ENCODE measurements at regions not wholly inside any gene's neighbourhood (a gene's known extent, or its start where the extent isn't known, plus 50 kb on each side); places are given as distances from the start of the nearest gene placed in this dataset.
A peak's percentile ranks its signal among the peaks of the same experiment; 100 is the strongest.

DNA sequence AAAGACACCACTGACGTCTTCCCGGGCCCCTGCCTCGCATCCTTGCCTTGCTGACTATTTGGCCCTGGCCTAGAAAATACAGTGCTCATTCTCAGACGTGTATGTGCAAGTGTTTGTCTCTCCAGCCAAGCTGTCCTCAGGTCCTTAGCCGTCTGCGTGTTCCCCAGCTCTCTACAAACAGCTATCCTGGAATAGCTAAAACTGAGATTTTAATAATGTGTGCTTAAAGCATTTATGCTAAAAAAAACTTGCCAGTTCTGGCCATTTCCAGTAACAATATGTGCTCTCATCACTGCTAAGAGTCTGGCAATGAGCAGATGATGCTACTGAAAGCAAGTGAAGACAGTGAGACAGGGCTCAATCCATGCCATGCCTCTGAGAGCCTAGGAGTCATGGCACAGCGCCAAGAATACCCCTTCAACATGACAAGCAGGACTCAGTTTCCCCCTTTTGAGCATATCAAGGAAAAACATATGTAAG, 55.7 kb downstream of the IRF2BP2 start:
- no peak for ATAC-seq (ENCODE audit: poor library complexity)
- DNase-seq = no peak
- intact Hi-C loops (cut with DNase I) = no loop called here

DNA sequence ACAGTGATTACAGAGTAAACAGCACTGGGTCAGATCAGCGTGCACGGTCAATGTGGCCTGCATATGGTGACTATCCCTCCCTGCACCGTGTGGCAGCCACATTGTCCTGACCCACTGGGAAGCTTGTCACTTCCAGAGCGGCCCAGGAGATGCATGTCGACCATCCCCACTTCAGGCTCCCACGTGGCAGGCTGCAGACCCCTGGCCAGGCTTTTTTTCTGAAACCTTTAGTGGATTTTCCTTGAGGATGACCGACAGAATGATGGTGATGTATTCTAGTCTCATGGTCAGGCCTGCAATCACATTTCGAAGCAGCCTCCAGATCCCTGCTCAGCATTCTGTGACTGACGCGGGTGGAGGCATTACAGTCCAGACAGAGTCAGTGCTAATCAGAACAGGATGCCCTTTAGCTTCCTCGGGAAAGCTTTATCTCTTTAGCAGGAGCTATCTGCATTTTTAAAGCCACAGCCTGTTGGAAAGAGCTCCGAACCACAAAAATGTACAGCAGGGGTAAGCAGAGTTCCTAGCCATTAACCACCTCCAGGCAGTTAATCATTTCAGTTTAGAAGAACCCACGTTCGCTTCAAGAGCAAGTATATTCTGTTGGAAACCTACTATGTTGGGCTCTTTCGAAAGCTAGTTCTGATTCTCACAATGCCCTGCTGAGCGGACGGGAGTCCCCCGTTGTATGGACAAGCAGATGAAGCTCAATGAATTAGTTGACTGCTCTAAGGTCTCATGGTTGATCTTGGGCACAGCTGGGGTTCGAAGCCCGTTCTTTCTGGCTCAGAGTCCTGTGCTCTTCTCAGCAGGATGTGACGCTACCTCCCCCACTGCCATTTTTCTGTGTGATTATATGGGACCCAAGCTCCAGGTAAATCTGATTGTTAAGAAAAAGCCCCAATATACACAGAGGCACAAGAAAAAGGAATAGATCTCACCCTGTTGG, 56.5 kb downstream of the IRF2BP2 start:
- DNase-seq = no peak
- peak; percentile 72 for ATAC-seq (ENCODE audit: poor library complexity)
- intact Hi-C loops (cut with DNase I) = no loop called here

DNA sequence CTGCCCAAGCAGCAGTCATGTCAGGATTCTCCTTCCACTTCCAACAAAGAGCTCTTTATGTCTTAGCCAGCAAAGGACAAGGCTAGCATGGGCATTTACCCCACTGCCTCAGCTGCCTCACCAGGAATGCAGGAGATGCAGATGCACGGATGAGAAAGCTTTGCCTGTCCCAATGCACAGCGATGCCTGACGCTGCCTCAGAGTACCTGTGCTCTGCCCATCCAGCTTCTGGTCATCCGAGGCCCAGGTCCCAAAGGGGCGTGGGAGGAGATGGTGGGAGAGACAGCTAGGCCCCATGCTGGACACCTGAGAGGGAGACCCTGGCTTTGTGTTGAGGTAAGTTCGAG, 59.0 kb downstream of the IRF2BP2 start:
- ATAC-seq (ENCODE audit: poor library complexity) (no peak), DNase-seq (no peak)
- intact Hi-C loops (cut with DNase I) = no loop called here

DNA sequence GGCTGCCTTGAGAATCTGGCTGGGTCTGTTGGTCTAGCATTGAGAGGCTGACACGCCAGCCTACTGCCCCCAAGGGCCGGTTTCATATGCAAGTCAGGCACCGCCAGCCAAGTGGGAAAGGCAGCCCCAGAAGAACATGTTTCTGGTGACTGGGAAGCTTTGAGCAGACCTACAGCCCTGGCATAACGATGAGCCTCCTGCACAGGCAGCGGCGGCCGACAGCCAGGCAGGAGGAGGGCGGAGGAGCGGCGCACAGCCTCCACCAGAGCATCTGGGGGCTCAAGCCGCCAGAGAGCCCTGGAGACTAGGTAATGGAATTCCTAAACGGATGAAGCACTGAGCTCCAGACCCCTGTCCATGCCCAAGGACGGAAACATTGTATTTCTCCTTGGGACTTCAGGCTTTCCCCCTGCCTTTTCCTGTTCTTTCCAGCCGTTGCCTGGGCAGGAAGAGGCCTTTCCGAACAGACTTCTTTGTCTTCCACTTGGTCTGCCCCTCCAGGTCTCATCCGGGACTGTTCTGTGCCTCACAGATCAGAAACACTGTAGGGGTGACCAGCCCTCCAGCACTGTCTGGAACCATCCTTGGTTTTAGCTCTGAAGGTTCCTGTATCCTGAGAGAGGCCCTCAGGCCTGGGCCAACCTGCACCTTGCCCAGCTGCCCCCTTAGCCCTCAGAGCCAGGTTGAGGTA, 59.5 kb downstream of the IRF2BP2 start:
- intact Hi-C loops (cut with DNase I) = no loop called here
- ATAC-seq (ENCODE audit: poor library complexity) (no peak), DNase-seq (no peak)

DNA sequence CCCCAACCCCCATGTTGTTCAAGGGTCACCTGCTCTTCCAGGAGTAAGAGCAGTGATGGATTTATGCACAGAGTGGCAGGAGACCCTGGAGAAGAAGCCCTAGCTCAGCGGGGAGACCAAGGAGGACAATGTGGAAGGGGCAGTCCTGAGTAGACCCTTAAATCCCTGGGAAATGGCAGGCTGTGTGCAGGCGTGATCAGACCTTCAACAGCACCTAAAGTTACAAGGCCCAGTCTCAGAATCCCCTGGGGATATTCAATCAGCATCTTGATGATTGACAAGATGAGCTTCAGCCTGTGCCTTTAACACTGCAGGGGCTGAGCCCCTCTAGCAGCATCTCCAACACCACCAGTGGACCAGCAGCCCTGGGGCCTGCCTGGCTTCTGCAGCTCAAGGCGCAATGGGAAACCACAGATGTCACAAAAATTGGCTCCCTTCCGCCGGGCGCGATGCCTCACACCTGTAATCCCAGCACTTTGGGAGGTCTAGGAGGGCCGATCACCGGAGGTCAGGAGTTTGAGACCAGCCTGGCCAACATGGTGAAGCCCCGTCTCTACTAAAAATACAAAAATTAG, 60.4 kb downstream of the IRF2BP2 start:
- ATAC-seq (ENCODE audit: poor library complexity) (no peak), DNase-seq (no peak)
- intact Hi-C loops (cut with DNase I) = no loop called here

DNA sequence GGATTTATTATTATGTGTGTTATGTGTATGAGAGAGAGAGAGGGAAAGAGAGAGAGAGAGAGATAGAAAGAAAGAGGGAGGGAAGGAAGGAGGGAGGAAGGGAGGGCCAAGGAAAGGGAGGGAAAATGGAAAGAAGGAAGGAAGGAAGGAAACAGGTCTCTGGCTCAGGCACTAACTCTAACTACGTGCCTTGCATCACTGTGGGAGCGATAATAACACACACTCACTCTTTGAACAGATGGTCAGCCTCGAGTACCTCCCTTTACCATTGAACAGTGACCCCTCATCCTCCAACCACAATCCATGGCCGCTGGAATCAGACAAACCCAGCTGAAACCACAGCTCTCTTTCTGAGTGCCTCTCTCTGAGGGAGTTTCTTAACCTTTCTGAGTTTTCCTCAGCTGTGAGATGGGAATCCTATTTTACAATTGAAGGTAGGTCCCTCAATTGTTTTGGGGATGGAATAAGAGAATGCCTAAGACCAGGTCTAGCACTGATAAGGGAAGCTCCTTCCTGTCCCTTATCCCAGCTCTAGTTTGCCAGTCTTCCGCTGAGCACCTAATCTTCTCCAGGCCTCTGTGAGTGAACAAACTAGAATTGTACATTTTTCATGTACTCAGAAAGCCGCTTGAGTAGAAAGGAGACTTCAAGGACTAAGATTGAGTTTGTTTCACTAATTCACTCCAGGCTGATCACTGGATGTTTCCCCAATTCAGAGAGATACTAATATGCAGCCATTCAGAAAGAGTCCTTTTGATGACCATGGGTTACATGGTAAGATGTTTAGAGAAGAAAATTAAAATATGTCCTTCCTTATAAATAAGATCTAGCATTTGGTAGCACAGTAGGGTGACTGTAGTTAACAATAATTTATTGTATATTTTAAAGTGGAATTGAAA, 62.8 kb downstream of the IRF2BP2 start:
- DNase-seq = no peak
- intact Hi-C loops (cut with DNase I) = no loop called here
- ATAC-seq (ENCODE audit: poor library complexity) = no peak

DNA sequence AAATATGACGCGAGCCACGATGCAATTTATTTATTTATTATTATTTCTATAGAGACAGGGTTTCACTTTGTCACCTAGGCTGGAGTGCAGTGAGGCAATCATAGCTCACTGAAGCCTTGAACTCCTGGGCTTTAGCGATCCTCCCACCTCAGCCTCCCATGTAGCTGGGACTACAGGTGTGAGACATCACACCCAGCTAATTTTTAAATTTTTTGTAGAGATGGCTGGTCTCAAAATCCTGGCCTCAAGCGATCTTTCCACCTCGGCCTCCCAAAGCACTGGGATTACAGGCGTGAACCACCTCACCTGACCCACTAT, 63.6 kb downstream of the IRF2BP2 start:
- DNase-seq (no peak), ATAC-seq (ENCODE audit: poor library complexity) (no peak)
- intact Hi-C loops (cut with DNase I) = no loop called here

DNA sequence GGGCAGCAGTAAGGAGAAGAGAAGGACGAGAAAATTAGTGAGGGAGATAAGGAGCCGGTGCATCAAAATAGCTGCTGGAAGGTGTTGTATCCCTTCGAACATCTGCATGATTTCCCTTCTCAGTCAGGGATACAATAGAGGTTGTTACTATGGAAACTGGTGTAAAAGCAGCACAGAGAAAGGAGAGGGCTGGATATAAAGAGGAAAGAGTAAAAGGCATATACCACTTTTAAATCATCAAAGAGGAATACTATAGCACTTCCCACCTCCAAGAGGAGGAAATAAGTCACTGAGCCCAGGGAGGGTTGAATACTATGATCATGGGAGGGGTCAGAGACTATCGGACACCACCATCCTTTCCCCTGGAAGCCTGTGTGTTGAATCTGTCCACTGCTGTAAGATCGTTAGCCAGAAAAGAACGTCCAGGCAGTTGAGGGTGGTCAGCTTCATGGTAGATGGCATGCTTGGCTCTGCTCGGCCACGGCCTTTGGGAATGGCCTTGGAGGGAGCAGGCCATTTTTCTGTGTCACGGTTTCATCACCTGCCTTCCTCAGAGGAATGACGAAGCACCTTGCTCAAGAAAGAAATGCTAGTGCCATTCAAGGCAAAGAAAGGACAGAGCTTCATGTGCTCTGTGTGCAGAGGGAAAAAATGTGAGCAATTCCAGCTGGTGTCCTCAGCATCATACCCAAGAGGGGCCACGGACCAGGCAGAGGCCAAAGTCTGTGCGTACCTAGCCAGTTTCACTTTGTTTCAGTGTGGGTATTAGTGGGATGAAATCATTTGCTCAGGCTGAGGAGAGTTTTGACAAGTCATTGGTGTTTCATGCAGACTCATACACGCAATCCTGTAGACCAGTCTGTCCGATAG, 64.2 kb downstream of the IRF2BP2 start:
- intact Hi-C loops (cut with DNase I) = no loop called here
- ATAC-seq (ENCODE audit: poor library complexity) = no peak
- no peak for DNase-seq

DNA sequence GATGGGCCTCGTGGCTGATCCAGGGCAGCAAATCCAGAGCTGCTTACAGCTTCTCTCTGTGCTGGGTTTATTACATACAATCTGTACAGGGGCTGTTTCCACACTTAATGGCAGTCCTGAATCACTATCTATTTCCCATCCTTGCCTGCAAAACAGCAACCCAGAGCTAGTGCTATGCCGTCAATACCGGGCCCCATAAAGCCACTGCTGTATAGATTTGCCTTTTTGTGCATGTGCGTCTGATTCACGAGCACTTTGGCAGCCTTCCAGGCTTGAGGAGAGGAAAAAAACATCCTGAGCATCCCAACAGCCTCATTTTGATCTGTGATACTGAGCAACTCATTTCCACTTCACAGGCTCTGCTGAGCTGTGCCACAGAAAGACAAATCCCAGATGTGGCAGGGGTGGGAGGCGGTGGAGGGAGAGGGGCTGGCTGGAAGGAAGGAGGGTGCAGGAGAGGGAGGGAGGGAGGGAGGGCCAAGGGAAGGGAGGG, 65.2 kb upstream of the TARBP1 start:
- intact Hi-C loops (cut with DNase I) = no loop called here
- ATAC-seq (ENCODE audit: poor library complexity) = peak; percentile 82
- peak; percentile 54 for DNase-seq

DNA sequence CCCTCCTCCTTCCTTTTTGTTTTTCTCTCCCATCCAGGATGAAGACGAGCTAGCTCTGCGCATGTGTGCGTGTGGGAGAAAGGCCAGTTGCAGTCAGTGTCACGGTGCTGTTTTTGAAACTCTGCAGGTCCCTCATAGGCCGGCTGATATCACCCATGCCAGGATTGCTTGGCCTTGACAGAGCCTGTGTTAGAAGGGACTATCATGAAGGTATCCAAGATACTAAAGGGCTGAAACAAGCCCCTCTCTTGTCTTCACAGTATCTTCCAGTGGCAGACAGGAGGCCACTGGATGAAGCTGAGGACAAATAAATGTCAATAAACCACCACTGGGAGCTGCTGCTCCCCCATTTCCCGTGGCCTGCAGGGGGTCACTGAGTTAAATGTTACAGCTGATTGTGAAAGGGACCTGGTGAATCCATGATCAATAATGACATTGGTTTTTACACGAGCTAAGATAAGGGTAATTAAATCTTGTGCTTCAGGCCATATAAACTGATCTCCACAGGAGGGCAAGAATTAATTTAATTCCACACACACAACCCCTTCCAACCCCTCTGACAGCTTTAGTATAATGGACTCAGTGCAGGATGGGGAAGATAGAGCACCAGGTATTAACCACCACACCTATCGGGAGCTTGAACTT, 64.6 kb upstream of the TARBP1 start:
- intact Hi-C loops (cut with DNase I) = no loop called here
- ATAC-seq (ENCODE audit: poor library complexity) (peak; percentile 73), DNase-seq (peak; percentile 72)

DNA sequence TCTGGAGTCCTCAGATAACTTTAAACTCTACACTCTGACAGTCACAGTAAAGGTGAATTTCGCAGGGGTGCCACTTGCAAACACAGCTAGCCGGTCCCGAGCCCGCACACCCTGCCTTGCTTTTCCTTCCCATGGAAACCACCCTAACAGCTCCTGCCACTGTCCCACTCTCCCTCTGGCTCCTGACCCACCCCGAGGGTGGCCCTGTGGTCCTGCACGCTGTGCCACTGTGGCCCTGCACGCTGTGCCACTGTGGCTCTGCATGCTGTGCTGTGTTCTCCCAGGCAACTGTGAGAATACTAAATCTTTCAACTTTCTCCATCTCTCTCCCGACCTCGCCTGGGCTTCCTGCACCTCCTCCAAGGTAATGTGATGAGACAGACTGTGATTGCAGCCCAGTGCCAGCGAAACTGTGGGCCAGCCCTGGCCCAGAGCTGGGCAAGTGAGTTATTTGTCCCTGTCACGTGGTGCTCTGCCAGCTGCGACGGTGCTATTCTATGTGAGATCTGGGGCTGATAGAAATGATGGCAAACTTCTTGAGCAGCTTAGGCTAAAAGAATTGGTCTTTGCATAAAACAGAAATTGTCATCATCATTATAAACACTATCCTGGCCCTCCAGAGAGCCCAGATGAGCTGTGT, 63.4 kb upstream of the TARBP1 start:
- ATAC-seq (ENCODE audit: poor library complexity) = no peak
- no peak for DNase-seq
- intact Hi-C loops (cut with DNase I) = no loop called here

DNA sequence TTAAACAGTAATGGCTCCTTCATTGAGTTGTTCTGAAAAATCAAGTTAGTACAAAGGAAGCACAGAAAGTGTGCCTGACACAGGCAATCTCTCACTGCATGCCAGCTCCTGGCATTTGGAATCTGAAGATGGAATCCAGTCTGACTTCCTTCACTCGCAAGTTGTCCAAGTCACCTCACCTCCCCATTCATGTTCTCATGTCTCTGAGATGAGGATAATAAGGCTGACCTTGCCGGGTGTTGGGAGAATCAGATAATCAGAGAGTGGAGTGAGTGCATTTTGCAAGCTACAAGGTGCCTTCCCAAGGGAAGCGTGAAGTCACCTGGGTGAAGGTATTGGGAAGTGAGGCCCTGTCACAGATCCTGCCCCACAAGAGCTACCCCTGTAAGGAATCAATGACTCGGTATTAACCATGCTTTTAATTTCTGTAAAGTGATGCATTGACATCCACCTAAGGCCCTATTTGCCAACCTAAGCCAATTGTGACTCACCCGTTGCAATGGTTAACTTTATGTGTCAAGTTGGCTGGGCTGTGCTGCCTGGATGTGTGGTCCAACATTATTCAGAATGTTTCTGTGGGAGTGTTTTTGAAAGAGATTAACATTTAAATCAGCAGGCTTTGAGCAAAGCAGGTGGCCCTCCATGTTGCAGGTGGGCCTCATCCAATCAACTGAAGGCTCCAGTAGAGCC, 62.5 kb upstream of the TARBP1 start:
- intact Hi-C loops (cut with DNase I) = no loop called here
- ATAC-seq (ENCODE audit: poor library complexity) (no peak), DNase-seq (no peak)

DNA sequence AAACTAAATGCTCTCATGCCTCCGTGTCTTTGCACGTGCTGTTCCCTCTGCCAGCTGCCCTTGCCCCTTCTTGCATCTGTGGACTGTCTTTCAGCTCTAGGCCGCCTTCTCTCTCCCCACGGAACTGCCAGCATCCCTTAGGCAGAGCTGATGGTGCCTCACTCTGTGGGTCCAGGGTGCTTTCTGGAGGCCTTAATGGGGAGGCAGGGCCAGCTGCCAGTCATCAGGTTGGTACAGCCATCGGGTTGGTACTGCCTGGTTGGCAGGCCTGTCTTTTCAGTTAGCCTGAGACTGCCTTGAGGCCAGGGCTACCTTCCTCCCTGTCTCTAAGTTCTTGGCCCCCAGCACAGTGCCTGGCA, 61.4 kb upstream of the TARBP1 start:
- DNase-seq (no peak), ATAC-seq (ENCODE audit: poor library complexity) (no peak)
- intact Hi-C loops (cut with DNase I) = no loop called here

DNA sequence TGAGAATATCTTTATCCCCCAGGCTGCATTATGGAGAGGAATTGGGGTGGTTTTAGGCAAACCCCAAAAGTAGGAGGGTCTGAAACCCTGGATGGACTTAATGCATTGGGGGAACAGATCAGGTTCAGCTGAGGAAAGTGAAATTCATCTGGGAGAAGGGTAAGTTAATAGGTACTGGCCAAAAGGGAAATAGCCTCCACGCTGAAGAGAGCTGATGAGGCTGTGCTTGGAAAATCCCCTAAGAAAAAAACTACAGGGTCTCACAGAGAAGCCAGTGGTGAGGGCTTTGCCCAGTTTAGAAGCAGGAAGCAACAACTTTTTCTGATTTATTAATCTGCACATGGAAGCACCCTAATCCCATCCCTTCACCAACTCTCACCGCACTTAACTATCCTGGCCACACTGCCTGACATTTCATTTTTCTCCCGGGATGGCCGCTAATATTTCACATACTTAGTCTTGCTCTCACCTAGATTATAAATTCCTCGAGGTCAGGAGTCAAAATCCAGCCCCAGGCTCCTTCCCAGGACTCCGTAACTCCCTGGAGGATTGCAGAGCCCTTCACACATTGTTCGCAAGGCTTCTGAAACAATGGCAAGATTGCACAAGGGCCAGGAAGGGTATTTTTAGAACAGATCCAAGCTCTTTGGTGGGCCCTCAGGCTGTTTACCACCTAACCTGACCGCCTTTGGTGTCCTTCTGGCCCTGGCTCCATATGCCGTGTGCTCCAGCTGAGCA, 60.9 kb upstream of the TARBP1 start:
- no peak for DNase-seq
- intact Hi-C loops (cut with DNase I) = loop anchor here (5.0 to 10.0 kb wide), 2 partner anchors 185 to 347 kb away; no protein-coding TSS in a partner anchor
- no peak for ATAC-seq (ENCODE audit: poor library complexity)

DNA sequence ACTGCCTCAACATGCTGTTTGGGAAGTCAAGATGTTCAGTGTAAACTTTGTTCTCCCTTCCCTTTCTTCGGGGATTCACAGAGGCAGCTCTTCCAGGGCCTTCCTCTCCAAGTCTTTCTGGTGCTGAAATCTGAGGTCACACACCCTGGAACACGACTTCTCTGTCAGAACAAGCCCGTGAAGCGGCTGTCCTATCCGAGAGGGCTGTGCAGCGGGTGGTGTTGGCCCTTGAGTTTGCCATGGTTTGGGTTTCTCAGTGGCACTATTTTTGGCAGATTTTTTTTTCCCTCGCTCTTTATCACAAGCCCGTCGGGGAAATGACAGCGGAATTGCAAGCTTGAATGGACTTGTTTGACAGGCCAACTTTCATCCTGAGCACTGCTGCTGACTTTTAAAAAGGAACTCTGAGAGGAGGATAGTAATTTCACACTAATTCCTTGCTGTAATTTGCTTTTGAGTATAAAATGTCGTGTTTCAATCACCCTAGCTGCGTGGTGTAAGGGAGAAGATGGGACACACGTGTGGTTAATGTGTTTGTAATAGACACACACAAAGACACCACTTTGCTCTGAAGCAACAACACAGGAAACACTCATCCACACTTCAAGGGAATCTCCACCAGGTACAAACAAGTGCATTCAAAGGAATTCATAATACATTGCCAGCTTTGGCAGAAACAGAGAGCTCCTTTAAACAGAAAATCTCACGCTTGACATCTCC, 60.1 kb upstream of the TARBP1 start:
- intact Hi-C loops (cut with DNase I) = loop anchor here (5.0 to 10.0 kb wide), 2 partner anchors 186 to 348 kb away; no protein-coding TSS in a partner anchor
- ATAC-seq (ENCODE audit: poor library complexity) (peak; percentile 50), DNase-seq (peak; percentile 75)

Data from Right ventricle myocardium superior (tissue), 1 donor.